ENCODE measurements at regions not wholly inside any gene's neighbourhood (a gene's known extent, or its start where the extent isn't known, plus 50 kb on each side); places are given as distances from the start of the nearest gene placed in this dataset.

DNA sequence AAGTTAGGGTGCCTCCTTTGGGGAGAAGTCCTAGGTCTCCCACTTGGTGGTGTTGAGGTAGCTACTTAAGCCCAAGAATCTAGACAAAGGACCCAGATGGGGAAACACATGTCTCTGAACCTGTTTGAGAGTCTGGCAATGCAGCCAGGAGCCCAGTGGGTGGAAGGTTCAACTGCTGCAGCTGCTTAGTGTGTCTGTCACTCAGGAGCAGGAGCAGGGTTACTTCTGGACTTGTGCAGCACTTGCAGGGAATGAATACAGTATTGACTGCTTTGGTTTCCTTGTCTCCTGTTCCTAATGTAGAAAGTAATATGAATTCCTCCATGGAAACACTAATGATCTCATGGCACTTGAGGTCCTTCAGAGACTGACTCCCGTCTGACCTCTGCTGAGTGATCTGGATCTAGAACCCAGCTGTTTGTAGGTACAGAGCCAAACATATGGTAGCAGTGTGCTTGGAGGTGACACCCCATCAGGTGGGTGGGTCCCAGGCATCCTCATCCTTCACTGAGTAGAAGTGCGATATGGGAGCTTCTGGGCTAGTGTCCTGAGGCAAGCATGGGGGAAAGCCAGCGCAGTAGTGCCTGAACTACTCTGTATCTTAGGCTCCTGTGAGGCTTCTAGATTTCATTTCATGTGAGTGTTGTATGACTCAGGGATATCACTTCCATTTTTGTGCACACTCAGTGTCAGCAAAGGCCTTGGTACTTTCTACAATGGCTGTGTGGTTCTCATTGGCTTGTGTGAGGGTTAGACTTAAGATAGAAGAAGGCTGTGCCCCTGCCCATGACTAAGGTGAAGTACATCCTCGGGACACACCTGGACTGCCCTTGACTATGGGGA is 85.0 kb upstream of the WDR1 start:
- DNase-seq = no peak

- no peak for DNase-seq
These were observed 84.3 kb upstream of the WDR1 start for GRCh38 chr4:10200869-10201268.

GRCh38 chr4:10198365-10198764 is 81.8 kb upstream of the WDR1 start:
- no peak for DNase-seq

- DNase-seq = no peak
These were observed 81.4 kb upstream of the WDR1 start for GRCh38 chr4:10197952-10198351.

- DNase-seq = no peak
These were observed 79.6 kb upstream of the WDR1 start for GRCh38 chr4:10196191-10196590.

- no peak for DNase-seq
These were observed 75.7 kb upstream of the WDR1 start for GRCh38 chr4:10192331-10192730.

GRCh38 chr4:10188400-10189004 is 71.9 kb upstream of the WDR1 start:
- no peak for DNase-seq

DNA sequence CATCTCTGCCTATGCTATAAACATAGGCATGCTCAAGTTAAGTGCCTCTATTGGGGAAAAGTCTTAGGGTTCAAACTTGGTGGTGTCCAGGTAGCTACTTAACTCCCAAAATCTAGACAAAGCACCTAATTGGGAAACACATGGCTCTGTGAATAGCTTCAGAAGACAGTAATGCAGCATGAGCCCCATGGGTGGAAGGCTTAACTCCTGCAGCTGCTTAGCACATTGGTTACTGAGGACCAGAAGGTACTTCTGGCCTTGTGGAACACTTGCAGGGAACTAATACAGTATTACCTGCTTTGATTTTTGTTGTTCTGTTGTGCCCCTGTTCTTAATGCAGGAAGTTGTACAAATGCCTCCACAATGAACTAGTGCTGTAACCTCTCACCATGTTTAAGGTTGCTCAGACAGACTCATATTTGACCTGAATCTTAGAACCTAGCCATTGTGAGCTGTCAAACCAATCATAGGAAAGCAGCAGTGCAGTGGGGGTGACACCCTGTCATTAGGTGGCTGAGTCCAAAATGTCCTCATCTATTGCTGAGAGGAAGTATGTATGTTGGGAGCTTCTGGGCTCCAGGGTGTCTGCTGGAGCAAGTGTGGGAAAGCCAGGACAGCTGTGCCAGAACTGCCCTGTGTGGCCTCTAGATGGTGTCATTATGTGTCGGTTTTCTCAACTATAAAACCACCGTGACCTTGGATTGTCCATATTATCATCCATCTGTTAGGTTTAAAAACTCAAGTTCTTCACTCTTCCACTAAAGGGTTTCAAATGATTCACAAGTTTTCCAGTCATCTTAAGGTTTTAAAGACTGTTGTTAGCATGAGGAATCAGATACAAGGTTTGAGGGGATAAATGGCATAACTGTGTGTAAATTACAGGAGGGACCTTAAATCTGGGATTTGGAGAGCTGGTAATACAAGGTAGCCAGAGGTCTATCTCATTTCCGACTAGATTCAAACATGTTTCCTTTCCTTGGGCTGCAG is 69.9 kb upstream of the WDR1 start:
- DNase-seq = no peak

- no peak for DNase-seq
These were observed 69.1 kb upstream of the WDR1 start for GRCh38 chr4:10185518-10186227.

- no peak for DNase-seq
These were observed 67.9 kb upstream of the WDR1 start for GRCh38 chr4:10184501-10184938.

GRCh38 chr4:10184041-10184440 is 67.4 kb upstream of the WDR1 start:
- DNase-seq = no peak

- DNase-seq = no peak
These were observed 66.9 kb upstream of the WDR1 start for GRCh38 chr4:10183462-10183861.

DNA sequence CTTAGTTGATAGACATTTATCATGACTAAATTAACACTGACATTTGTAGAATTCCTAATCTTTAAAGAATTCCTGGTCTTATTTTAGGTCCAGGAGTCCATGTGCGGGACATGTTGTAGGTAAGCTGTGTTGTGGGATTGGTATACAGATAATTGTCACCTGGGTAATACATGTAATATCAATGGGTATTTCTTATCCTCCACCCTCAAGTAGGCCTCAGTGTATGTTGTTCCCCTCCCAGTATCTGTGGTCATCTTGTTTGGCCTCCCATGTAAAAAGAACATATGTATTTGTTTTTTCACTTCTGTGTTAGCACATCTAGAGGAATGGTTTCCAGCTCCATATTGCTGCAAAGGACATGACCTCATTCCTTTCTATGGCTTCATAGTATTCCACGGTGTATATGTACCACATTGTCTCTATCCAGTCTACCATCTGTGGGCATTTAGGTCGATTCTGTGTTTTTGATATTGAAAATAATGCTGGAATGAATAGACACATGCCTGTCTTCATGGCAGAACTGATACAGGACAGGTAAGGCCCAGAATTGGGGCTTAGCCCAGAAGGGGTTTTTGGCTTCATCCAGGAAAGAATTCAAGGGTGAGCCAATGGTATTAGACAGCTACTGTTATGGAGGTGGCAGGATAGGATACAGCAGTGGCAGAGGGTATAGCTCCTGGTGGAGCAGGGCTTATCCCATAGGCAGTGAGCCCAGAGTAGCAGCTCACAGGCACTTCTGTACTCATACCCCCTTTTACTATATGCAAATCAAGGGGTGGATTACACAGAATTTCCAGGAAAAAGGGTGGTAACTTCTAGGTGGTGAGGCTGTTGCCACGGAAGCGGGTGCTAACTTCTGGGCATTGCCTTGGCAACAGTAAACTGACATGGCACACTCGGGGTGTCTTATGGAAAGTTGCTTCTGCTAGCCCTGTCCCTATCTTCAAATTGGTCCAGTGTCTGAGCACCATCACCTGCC is 66.1 kb upstream of the WDR1 start:
- no peak for DNase-seq

- no peak for DNase-seq
These were observed 65.3 kb upstream of the WDR1 start for GRCh38 chr4:10181745-10182445.

GRCh38 chr4:10180927-10181744 is 64.5 kb upstream of the WDR1 start:
- DNase-seq = no peak

DNA sequence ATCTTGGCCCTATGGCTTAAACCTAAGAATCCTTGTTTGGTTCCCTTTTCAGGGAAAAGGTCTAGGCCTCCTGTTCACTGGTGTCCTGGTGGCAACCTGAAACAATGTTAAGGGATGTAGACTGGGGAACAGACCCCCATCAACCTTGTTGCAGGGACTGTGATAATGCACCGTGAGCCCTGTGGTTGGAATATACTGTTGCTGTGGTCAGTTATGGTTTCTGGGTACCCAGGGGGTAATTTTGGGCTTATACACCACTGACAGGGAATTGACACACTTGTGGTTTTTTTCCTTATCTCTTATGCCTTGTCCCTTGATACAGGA is 64.0 kb upstream of the WDR1 start:
- DNase-seq = no peak

- DNase-seq = no peak
These were observed 63.5 kb upstream of the WDR1 start for GRCh38 chr4:10179957-10180602.

- DNase-seq = no peak
These were observed 62.2 kb upstream of the WDR1 start for GRCh38 chr4:10178763-10179162.

DNA sequence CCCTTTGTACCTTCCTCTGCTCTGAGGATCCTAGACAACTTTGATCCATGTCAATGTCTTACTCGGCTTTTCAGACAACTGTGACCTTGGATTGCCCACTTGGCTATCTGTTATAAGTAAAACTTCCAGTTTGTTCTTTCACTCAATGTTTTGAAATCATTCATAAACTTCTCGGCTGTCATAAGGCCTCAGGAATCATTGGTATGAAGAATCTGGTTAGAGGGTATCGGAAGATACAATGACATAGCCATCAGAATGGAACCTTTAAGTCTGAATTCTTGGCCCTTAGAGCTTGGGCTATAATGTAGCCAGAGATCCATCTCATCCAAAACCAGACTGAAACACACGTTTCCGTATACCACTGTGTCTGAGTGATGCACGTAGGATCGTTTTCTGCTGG is 59.0 kb upstream of the WDR1 start:
- no peak for DNase-seq
